ENCODE measurements at regions not wholly inside any gene's neighbourhood (a gene's known extent, or its start where the extent isn't known, plus 50 kb on each side); places are given as distances from the start of the nearest gene placed in this dataset.

DNA sequence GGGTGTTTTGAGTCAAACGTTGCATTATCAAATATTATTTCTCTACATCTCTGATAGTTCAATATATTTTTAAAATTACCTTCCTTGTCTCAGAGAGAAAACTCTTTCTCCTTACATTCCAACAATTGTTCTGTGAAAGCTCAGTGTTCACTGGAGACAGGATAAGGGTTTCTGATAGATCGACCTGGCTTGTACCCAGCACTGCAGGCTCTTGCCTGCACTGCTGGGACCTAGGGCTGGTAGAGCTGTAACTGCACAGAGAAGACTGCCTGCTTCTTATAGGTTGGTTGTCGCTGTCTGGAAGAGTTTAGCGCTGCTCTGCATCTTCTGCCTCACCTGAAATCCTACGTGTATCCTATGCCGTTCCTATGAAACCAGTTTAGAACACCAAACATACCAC, 249.9 kb upstream of the LRTM1 start:
- Histone ChIP-seq H3K36me3 (no peaks in the 10 kb centered on the region), H3K4me1 (ENCODE audit: control insufficient read depth in 1 of 2, low read depth in 2 of 2) (no peaks in the 10 kb centered on the region), H3K27ac (no peak overlapping the region), H3K27me3 (replicated peaks; ENCODE audit: insufficient read depth) (no peaks in the 10 kb centered on the region), H3K4me3 (no peak overlapping the region), H3K9me3 (no peaks in the 10 kb centered on the region)
- no peak for DNase-seq (ENCODE audit: low spot score)
- ATAC-seq (ENCODE audit: insufficient number of reproducible peaks, low FRiP score, low read depth) = no peak
- TF ChIP-seq, protein P1, sequence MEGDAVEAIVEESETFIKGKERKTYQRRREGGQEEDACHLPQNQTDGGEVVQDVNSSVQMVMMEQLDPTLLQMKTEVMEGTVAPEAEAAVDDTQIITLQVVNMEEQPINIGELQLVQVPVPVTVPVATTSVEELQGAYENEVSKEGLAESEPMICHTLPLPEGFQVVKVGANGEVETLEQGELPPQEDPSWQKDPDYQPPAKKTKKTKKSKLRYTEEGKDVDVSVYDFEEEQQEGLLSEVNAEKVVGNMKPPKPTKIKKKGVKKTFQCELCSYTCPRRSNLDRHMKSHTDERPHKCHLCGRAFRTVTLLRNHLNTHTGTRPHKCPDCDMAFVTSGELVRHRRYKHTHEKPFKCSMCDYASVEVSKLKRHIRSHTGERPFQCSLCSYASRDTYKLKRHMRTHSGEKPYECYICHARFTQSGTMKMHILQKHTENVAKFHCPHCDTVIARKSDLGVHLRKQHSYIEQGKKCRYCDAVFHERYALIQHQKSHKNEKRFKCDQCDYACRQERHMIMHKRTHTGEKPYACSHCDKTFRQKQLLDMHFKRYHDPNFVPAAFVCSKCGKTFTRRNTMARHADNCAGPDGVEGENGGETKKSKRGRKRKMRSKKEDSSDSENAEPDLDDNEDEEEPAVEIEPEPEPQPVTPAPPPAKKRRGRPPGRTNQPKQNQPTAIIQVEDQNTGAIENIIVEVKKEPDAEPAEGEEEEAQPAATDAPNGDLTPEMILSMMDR (IDR thresholded peaks at IDR 0.05) = no peak

- DNase-seq (ENCODE audit: low spot score) (no peak), ATAC-seq (ENCODE audit: insufficient number of reproducible peaks, low FRiP score, low read depth) (no peak)
- H3K9me3 ChIP-seq = no peaks in the 10 kb centered on the region
- no peaks in the 10 kb centered on the region for H3K27me3 ChIP-seq (replicated peaks; ENCODE audit: insufficient read depth)
- TF ChIP-seq, protein P1 (IDR thresholded peaks at IDR 0.05) = no peak
- H3K27ac ChIP-seq = no peak overlapping the region
- H3K36me3 ChIP-seq = no peaks in the 10 kb centered on the region
- no peak overlapping the region for H3K4me3 ChIP-seq
- H3K4me1 ChIP-seq (ENCODE audit: control insufficient read depth in 1 of 2, low read depth in 2 of 2) = no peaks in the 10 kb centered on the region
Measured at GRCh38 chr3:55175423-55175822, 247.6 kb upstream of the LRTM1 start.

DNA sequence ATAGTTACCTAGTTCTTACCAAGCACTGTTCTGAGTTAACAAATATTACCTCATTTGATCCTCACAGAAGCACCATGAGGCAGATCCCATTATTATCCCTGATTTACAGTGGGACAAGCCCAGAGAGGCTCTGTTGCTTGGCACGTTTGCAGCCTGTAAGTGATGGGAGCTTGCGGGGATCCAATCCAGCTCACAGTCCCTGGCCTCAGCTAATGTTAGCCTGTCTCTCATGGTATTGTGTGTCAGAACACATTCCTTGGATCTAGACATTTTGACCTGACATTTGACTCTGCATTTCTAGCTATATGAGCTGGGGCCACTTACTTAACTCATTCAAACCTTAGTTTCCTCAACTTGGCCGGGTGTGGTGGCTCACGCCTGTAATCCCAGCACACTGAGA, 246.9 kb upstream of the LRTM1 start:
- no peaks in the 10 kb centered on the region for H3K27me3 ChIP-seq (replicated peaks; ENCODE audit: insufficient read depth)
- no peak for ATAC-seq (ENCODE audit: insufficient number of reproducible peaks, low FRiP score, low read depth)
- H3K4me3 ChIP-seq = no peak overlapping the region
- H3K36me3 ChIP-seq = no peaks in the 10 kb centered on the region
- no peaks in the 10 kb centered on the region for H3K4me1 ChIP-seq (ENCODE audit: control insufficient read depth in 1 of 2, low read depth in 2 of 2)
- TF ChIP-seq, protein P1 (IDR thresholded peaks at IDR 0.05) = no peak
- no peaks in the 10 kb centered on the region for H3K9me3 ChIP-seq
- no peak for DNase-seq (ENCODE audit: low spot score)
- H3K27ac ChIP-seq = no peak overlapping the region

- DNase-seq (ENCODE audit: low spot score) (no peak), ATAC-seq (ENCODE audit: insufficient number of reproducible peaks, low FRiP score, low read depth) (no peak)
- no peak overlapping the region for H3K27ac ChIP-seq
- H3K27me3 ChIP-seq (replicated peaks; ENCODE audit: insufficient read depth) = no peaks in the 10 kb centered on the region
- TF ChIP-seq, protein P1 (IDR thresholded peaks at IDR 0.05) = no peak
- H3K4me3 ChIP-seq = no peak overlapping the region
- H3K4me1 ChIP-seq (ENCODE audit: control insufficient read depth in 1 of 2, low read depth in 2 of 2) = no peaks in the 10 kb centered on the region
- no peaks in the 10 kb centered on the region for H3K36me3 ChIP-seq
- no peaks in the 10 kb centered on the region for H3K9me3 ChIP-seq
Measured at GRCh38 chr3:55173504-55173903, 245.6 kb upstream of the LRTM1 start.

- DNase-seq (ENCODE audit: low spot score) (no peak), ATAC-seq (ENCODE audit: insufficient number of reproducible peaks, low FRiP score, low read depth) (no peak)
- Histone ChIP-seq H3K9me3 (no peaks in the 10 kb centered on the region), H3K4me3 (no peak overlapping the region), H3K36me3 (no peaks in the 10 kb centered on the region), H3K4me1 (ENCODE audit: control insufficient read depth in 1 of 2, low read depth in 2 of 2) (no peaks in the 10 kb centered on the region), H3K27ac (no peak overlapping the region), H3K27me3 (replicated peaks; ENCODE audit: insufficient read depth) (no peaks in the 10 kb centered on the region)
- TF ChIP-seq, protein P1 (IDR thresholded peaks at IDR 0.05) = no peak
Measured at GRCh38 chr3:55172913-55173312, 245.1 kb upstream of the LRTM1 start.

All from thoracic aorta (tissue), 2 donors.